Loucy (cell line): ENCODE measurements at regions not wholly inside any gene's neighbourhood (a gene's known extent, or its start where the extent isn't known, plus 50 kb on each side); places are given as distances from the start of the nearest gene placed in this dataset.

Source experiments
- H2AFZ ChIP-seq: fragments of 200-600 bp; sonication (generic); 2 replicates; pipeline ENCODE4 v1.6.0; 2016; ENCODE audit warnings: antibody characterized with exemption, mild to moderate bottlenecking, low read length, moderate library complexity
- H3F3A ChIP-seq: fragments of 200-600 bp; 2 replicates; pipeline ENCODE4 v1.6.0; 2016; ENCODE audit warnings: antibody characterized with exemption, low read depth, mild to moderate bottlenecking
- H3K27me3 ChIP-seq: fragments of 200-600 bp; sonication (generic); 2 replicates; pipeline ENCODE4 v1.6.1; 2014; ENCODE audit warnings: low read length, mild to moderate bottlenecking; ENCODE audit not compliant: insufficient read depth, poor library complexity, severe bottlenecking
- H3K36me3 ChIP-seq: fragments of 200-600 bp; sonication (generic); 2 replicates; pipeline ENCODE4 v1.6.1; 2016; ENCODE audit warnings: low read length; ENCODE audit not compliant: insufficient read depth
- H3K4me1 ChIP-seq: fragments of 200-600 bp; sonication (generic); 2 replicates; pipeline ENCODE4 v1.5.1; 2014; ENCODE audit warnings: low read length, mild to moderate bottlenecking; ENCODE audit not compliant: insufficient read depth, poor library complexity, severe bottlenecking
- H3K4me2 ChIP-seq: fragments of 200-600 bp; sonication (generic); 2 replicates; pipeline ENCODE4 v1.6.0; 2014; ENCODE audit warnings: antibody characterized with exemption, low read length, low read depth, mild to moderate bottlenecking; ENCODE audit not compliant: poor library complexity, severe bottlenecking
- H3K4me3 ChIP-seq: fragments of 200-600 bp; sonication (generic); 2 replicates; pipeline ENCODE4 v1.5.1; 2014; ENCODE audit warnings: low read length, mild to moderate bottlenecking, mixed read lengths; ENCODE audit not compliant: poor library complexity, severe bottlenecking
- H3K79me2 ChIP-seq: fragments of 200-600 bp; sonication (generic); 2 replicates; pipeline ENCODE4 v1.6.1; 2014; ENCODE audit warnings: low read length; ENCODE audit not compliant: insufficient read depth
- H3K9ac ChIP-seq: fragments of 200-600 bp; sonication (generic); 2 replicates; pipeline ENCODE4 v1.6.0; 2014; ENCODE audit warnings: mild to moderate bottlenecking, low read depth, low read length, moderate library complexity; ENCODE audit not compliant: poor library complexity, severe bottlenecking
- H3K9me2 ChIP-seq: fragments of 200-600 bp; sonication (generic); replicated peaks from 2 replicates; pipeline ENCODE4 v1.6.1; 2016; ENCODE audit warnings: low read depth, low read length, mixed read lengths
- H3K9me3 ChIP-seq: fragments of 200-600 bp; sonication (generic); 2 replicates; pipeline ENCODE4 v1.6.1; 2014; ENCODE audit warnings: mild to moderate bottlenecking, antibody characterized with exemption, low read length, low read depth; ENCODE audit not compliant: insufficient read depth
- H4K20me1 ChIP-seq: fragments of 200-600 bp; sonication (generic); 2 replicates; pipeline ENCODE4 v1.6.0; 2014; ENCODE audit warnings: antibody characterized with exemption, low read length, mild to moderate bottlenecking; ENCODE audit not compliant: insufficient read depth, poor library complexity, severe bottlenecking
- EZH2phosphoT487 ChIP-seq: fragments of 200-600 bp; IDR thresholded peaks from 2 replicates; pipeline ENCODE4 v1.6.1; 2018; ENCODE audit warnings: antibody characterized with exemption, mild to moderate bottlenecking, moderate library complexity, borderline replicate concordance
- TF ChIP-seq, protein P1 (sequence below): fragments of 200-600 bp; sonication (generic); conservative IDR thresholded peaks from 2 replicates; pipeline ENCODE4 v1.5.1; 2014; ENCODE audit warnings: mild to moderate bottlenecking, antibody characterized with exemption, low read length

- no peak for TF ChIP-seq EZH2phosphoT487
- TF ChIP-seq, protein P1, sequence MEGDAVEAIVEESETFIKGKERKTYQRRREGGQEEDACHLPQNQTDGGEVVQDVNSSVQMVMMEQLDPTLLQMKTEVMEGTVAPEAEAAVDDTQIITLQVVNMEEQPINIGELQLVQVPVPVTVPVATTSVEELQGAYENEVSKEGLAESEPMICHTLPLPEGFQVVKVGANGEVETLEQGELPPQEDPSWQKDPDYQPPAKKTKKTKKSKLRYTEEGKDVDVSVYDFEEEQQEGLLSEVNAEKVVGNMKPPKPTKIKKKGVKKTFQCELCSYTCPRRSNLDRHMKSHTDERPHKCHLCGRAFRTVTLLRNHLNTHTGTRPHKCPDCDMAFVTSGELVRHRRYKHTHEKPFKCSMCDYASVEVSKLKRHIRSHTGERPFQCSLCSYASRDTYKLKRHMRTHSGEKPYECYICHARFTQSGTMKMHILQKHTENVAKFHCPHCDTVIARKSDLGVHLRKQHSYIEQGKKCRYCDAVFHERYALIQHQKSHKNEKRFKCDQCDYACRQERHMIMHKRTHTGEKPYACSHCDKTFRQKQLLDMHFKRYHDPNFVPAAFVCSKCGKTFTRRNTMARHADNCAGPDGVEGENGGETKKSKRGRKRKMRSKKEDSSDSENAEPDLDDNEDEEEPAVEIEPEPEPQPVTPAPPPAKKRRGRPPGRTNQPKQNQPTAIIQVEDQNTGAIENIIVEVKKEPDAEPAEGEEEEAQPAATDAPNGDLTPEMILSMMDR, result no peak
- Histone ChIP-seq H3K9me2 (no peaks in the 10 kb centered on the region), H3K79me2 (no peaks in the 10 kb centered on the region), H3F3A (no peaks in the 10 kb centered on the region), H3K4me2 (peak overlapping the region; percentile 39), H3K9me3 (no peaks in the 10 kb centered on the region), H4K20me1 (no peaks in the 10 kb centered on the region), H3K27me3 (no peaks in the 10 kb centered on the region), H3K36me3 (no peaks in the 10 kb centered on the region), H3K4me3 (no peak overlapping the region), H2AFZ (peak overlapping the region; percentile 69), H3K9ac (no peak overlapping the region), H3K4me1 (no peaks in the 10 kb centered on the region)
Measured at GRCh38 chr4:180434131-180434895, 1808.9 kb upstream of the TENM3 start.

GRCh38 chr4:180436361-180436760 lies 1806.8 kb upstream of the TENM3 start:
- Histone ChIP-seq H3K4me1 (no peaks in the 10 kb centered on the region), H3K27me3 (no peaks in the 10 kb centered on the region), H3K9me3 (no peaks in the 10 kb centered on the region), H3K36me3 (no peaks in the 10 kb centered on the region), H3K9me2 (no peaks in the 10 kb centered on the region), H3K9ac (no peak overlapping the region), H3K4me3 (no peak overlapping the region), H3K79me2 (no peaks in the 10 kb centered on the region), H2AFZ (no peak overlapping the region), H3F3A (no peaks in the 10 kb centered on the region), H3K4me2 (no peak overlapping the region), H4K20me1 (no peaks in the 10 kb centered on the region)
- TF ChIP-seq EZH2phosphoT487, result no peak
- TF ChIP-seq, protein P1, result no peak

DNA sequence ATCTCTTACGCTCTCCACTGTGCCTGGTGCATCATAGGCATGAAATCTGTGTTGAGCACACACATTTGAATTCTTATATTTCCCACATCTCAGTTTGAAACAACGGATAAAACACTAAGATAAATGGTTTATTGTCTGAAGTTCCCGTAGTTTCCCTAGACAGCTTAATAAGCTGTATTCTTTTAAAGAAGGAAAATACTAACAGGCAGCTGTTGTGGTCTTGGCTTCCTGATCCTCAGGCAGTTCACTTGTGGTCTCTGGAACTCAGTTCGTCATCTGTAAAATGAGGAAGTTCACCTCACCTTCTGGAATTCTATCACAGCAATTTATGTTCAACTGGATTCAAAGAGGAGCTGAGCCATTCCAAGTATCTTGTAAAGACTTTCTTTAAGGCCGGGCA lies 1805.6 kb upstream of the TENM3 start:
- TF ChIP-seq, protein P1, result no peak
- no peak for TF ChIP-seq EZH2phosphoT487
- Histone ChIP-seq H4K20me1 (no peaks in the 10 kb centered on the region), H3K4me3 (no peak overlapping the region), H3K4me1 (no peaks in the 10 kb centered on the region), H3K36me3 (no peaks in the 10 kb centered on the region), H3K4me2 (no peak overlapping the region), H3K9me3 (no peaks in the 10 kb centered on the region), H3K9me2 (no peaks in the 10 kb centered on the region), H2AFZ (no peak overlapping the region), H3K79me2 (no peaks in the 10 kb centered on the region), H3K9ac (no peak overlapping the region), H3F3A (no peaks in the 10 kb centered on the region), H3K27me3 (no peaks in the 10 kb centered on the region)
